ENCODE measurements at regions not wholly inside any gene's neighbourhood (a gene's known extent, or its start where the extent isn't known, plus 50 kb on each side); places are given as distances from the start of the nearest gene placed in this dataset.
A peak's percentile ranks its signal among the peaks of the same experiment; 100 is the strongest.
"Not testable (repeated sequence)": the region's sequence is repeated elsewhere in the genome, so short reads cannot be mapped to it uniquely, and the experiment has no call there.

GRCh38 chr9:85858056-85858750 lies 82.7 kb upstream of the NAA35 start:
- H3K4me1 ChIP-seq (ENCODE audit: insufficient read depth, low read length, poor library complexity, severe bottlenecking), result no peaks in the 10 kb centered on the region
- ChIA-PET CTCF (no interaction called here), POLR2A (ENCODE audit: low non-redundant PET) (no interaction called here)
- H3K27ac ChIP-seq (ENCODE audit: low read depth, low read length, poor library complexity, severe bottlenecking), result no peak overlapping the region
- BruUV-seq (replicated peaks), result no TSS peak
- DNase-seq (ENCODE audit: low spot score), result peak; percentile 10
- no peaks in the 10 kb centered on the region for H3K36me3 ChIP-seq (ENCODE audit: insufficient read depth, low read length, poor library complexity, severe bottlenecking)
- H3K4me3 ChIP-seq (ENCODE audit: low read depth, low read length, poor library complexity, severe bottlenecking), result no peak overlapping the region
- TF ChIP-seq CTCF (conservative IDR thresholded peaks at IDR 0.05; ENCODE audit: low read depth, low read length) (no peak), EZH2 (IDR thresholded peaks at IDR 0.05; ENCODE audit: borderline replicate concordance, low read depth, low read length, poor library complexity, severe bottlenecking) (no peak)
- no peaks in the 10 kb centered on the region for H3K27me3 ChIP-seq (replicated peaks; ENCODE audit: insufficient read depth, low read depth, low read length, poor library complexity)
- intact Hi-C loops (cut with micrococcal nuclease; ENCODE audit: unreplicated experiment), result no loop called here
- no peaks in the 10 kb centered on the region for H3K9me3 ChIP-seq (ENCODE audit: low read depth, low read length, poor library complexity, severe bottlenecking)

GRCh38 chr9:85859765-85860164 lies 81.2 kb upstream of the NAA35 start:
- H3K27ac ChIP-seq (ENCODE audit: low read depth, low read length, poor library complexity, severe bottlenecking), result no peak overlapping the region
- H3K36me3 ChIP-seq (ENCODE audit: insufficient read depth, low read length, poor library complexity, severe bottlenecking), result no peaks in the 10 kb centered on the region
- no peaks in the 10 kb centered on the region for H3K9me3 ChIP-seq (ENCODE audit: low read depth, low read length, poor library complexity, severe bottlenecking)
- CTCF ChIA-PET, result no interaction called here
- intact Hi-C loops (cut with micrococcal nuclease; ENCODE audit: unreplicated experiment), result no loop called here
- TF ChIP-seq EZH2 (IDR thresholded peaks at IDR 0.05; ENCODE audit: borderline replicate concordance, low read depth, low read length, poor library complexity, severe bottlenecking), result no peak
- TF ChIP-seq CTCF (conservative IDR thresholded peaks at IDR 0.05; ENCODE audit: low read depth, low read length), result no peak
- no peaks in the 10 kb centered on the region for H3K4me1 ChIP-seq (ENCODE audit: insufficient read depth, low read length, poor library complexity, severe bottlenecking)
- no peak overlapping the region for H3K4me3 ChIP-seq (ENCODE audit: low read depth, low read length, poor library complexity, severe bottlenecking)
- POLR2A ChIA-PET (ENCODE audit: low non-redundant PET), result no interaction called here
- DNase-seq (ENCODE audit: low spot score), result no peak
- no peaks in the 10 kb centered on the region for H3K27me3 ChIP-seq (replicated peaks; ENCODE audit: insufficient read depth, low read depth, low read length, poor library complexity)
- no TSS peak for BruUV-seq (replicated peaks)

GRCh38 chr9:85861882-85862281 lies 79.1 kb upstream of the NAA35 start:
- POLR2A ChIA-PET (ENCODE audit: low non-redundant PET); DNase-seq (ENCODE audit: low spot score); H3K27me3 ChIP-seq (replicated peaks; ENCODE audit: insufficient read depth, low read depth, low read length, poor library complexity); H3K27ac ChIP-seq (ENCODE audit: low read depth, low read length, poor library complexity, severe bottlenecking); H3K9me3 ChIP-seq (ENCODE audit: low read depth, low read length, poor library complexity, severe bottlenecking); H3K36me3 ChIP-seq (ENCODE audit: insufficient read depth, low read length, poor library complexity, severe bottlenecking); BruUV-seq (replicated peaks); intact Hi-C loops (cut with micrococcal nuclease; ENCODE audit: unreplicated experiment); H3K4me1 ChIP-seq (ENCODE audit: insufficient read depth, low read length, poor library complexity, severe bottlenecking); CTCF ChIA-PET; H3K4me3 ChIP-seq (ENCODE audit: low read depth, low read length, poor library complexity, severe bottlenecking): not testable (repeated sequence)

- DNase-seq (ENCODE audit: low spot score), result no peak
- intact Hi-C loops (cut with micrococcal nuclease; ENCODE audit: unreplicated experiment), result no loop called here
- H3K36me3 ChIP-seq (ENCODE audit: insufficient read depth, low read length, poor library complexity, severe bottlenecking), result no peaks in the 10 kb centered on the region
- ChIA-PET CTCF (no interaction called here), POLR2A (ENCODE audit: low non-redundant PET) (no interaction called here)
- no peak overlapping the region for H3K4me3 ChIP-seq (ENCODE audit: low read depth, low read length, poor library complexity, severe bottlenecking)
- H3K27me3 ChIP-seq (replicated peaks; ENCODE audit: insufficient read depth, low read depth, low read length, poor library complexity), result no peaks in the 10 kb centered on the region
- no TSS peak for BruUV-seq (replicated peaks)
- H3K4me1 ChIP-seq (ENCODE audit: insufficient read depth, low read length, poor library complexity, severe bottlenecking), result no peaks in the 10 kb centered on the region
- no peaks in the 10 kb centered on the region for H3K9me3 ChIP-seq (ENCODE audit: low read depth, low read length, poor library complexity, severe bottlenecking)
- TF ChIP-seq CTCF (conservative IDR thresholded peaks at IDR 0.05; ENCODE audit: low read depth, low read length), result no peak
- no peak for TF ChIP-seq EZH2 (IDR thresholded peaks at IDR 0.05; ENCODE audit: borderline replicate concordance, low read depth, low read length, poor library complexity, severe bottlenecking)
- H3K27ac ChIP-seq (ENCODE audit: low read depth, low read length, poor library complexity, severe bottlenecking), result no peak overlapping the region
These were observed 77.1 kb upstream of the NAA35 start for GRCh38 chr9:85863875-85864274.
